HG03139 (cell line): ENCODE measurements at regions not wholly inside any gene's neighbourhood (a gene's known extent, or its start where the extent isn't known, plus 50 kb on each side); places are given as distances from the start of the nearest gene placed in this dataset.

Source experiments
- ATAC-seq: cut with Tn5 transposase; IDR thresholded peaks from one replicate; pipeline ENCODE4 v1.9.1; 2021; ENCODE audit not compliant: unreplicated experiment

DNA sequence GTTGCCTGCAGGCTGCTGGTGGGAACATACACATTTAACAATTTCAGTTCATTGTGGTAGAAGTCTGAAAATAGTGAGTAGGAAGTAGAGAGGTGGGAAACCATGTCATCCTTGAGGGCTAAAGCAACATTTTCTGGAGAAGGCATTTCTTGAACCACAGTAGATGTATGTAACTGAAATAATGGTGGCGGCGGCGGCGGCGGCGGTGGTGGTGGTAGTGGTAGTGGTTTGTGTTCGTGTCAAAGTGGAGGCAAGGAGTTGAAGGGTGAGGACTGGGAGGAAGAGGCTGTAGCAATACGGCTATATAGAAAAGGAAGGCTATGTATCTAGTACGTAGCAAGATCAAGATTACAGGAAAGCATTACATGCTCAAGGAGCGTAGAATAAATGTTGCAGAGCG lies 1381.6 kb upstream of the TENM3 start:
- ATAC-seq: no peak

DNA sequence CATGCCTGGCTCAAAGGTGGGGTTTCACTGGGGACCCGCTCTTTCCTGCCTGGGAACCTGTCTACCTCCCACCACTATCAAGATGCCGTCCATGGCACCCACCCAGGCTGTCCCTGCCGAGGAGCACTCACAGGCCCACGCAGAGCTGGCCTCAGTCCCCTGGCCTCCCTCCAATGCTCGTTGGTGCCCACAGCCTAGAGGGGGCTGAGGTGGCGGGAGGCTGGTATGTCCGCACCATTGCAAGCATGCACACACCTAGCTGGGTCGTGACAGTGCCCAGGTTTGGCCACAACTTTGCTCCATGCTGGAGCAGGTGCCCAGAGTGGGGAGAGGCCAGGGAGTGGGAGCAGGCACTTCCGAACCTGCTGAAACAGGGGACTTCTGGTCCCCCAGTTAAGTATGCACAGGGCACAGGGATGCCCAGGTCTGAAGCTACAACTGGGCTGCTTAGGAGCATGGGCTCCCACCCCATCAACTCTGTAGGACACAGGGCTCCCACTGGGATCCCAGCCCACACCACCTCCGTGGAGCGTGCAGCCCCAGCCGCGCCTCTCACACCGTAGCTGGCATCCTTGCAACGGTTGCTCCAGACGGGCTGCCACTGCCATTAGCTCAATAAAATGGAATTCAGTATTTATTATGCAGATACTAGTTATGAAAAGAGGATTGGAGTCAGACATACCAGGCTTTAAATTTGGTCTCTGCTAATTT lies 1376.1 kb upstream of the TENM3 start:
- ATAC-seq: no peak

DNA sequence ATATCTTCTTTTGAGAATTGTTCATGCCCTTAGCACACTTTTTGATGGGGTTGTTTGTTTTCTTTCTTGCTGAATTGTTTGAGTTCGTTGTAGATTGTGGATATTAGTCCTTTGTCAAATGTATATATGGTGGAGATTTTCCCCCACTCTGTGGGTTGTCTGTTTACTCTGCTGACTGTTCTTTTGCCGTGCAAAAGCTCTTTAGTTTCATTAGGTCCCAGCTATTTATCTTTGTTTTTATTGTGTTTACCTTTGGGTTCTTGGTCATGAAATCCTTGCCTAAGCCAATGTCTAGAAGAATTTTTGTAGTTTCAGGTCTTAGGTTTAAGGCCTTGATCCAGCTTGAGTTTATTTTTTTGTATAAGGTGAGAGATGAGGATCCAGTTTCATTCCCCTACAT lies 1372.6 kb upstream of the TENM3 start:
- no peak for ATAC-seq

DNA sequence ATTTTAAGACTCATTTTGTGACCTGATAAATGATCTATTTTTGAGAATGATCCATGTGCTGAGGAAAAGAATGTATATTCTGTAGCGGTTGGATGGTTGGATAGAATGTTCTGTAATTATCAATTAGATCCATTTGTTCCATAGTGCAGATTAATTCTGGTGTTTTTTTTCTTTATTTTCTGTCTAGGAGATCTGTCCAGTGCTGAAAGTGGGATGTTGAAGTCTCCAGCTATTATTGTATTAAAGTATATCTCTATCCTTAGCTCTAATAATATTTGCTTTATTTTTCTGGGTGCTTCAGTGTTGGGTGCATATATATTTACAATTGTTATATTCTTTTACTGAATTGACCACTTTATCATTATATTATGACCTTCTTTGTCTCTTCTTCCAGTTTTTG lies 1344.9 kb upstream of the TENM3 start:
- no peak for ATAC-seq

DNA sequence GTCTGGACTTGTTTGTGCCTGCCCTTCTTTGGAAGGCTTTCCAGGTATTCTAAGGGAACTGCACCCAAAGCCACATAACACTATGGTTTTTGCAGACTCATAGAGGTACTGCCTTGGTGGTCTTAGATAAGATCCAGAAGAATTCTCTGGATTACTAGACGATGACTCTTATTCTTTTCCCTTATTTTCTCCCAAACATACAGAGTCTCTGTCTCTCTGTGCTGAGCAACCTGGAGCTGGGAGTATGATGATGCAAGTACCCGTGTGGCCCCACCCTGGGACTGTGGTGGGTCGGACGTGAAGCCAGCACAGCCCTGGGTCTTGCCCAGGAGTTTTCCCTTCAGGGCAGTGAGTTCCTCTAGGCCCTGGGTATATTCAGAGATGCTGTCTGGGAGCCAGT lies 1342.4 kb upstream of the TENM3 start:
- ATAC-seq: no peak

DNA sequence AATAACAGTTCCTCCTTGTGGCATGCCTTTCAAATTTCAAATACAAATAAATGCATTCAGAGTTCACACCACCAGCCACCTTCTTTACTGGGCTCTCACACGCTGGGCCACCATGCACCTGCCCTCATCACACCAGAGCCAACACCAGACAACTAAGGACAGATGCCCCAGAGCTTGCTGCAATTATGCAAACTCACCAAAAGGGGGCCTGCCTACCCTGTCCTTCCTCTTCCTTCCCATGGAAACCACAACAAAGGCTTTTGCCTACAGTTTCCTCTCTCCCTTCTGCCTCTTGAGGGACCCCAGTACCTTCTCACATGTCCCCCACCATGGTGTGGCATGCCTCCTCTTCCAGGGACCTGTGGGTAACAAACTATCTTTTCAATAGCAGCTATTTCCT lies 1333.9 kb upstream of the TENM3 start:
- no peak for ATAC-seq

DNA sequence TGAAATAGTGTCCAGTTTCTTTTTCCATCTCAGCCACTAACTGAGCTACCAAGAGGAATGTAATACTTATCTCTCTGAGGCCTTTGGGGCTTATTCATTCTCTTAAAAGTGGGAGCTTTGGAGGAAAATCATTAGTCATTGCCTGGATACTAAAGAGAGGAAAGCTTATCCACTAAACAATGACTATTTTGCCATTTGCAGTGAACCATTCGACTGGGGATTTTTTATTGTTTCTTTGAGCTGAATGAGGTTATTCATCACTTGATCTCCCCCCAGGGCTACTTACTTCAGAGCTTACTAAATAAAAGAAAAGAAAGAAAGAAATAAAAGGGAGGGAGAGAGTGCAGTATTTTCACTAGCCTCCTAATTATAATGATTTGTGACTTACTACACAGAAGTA lies 1329.5 kb upstream of the TENM3 start:
- ATAC-seq: no peak

DNA sequence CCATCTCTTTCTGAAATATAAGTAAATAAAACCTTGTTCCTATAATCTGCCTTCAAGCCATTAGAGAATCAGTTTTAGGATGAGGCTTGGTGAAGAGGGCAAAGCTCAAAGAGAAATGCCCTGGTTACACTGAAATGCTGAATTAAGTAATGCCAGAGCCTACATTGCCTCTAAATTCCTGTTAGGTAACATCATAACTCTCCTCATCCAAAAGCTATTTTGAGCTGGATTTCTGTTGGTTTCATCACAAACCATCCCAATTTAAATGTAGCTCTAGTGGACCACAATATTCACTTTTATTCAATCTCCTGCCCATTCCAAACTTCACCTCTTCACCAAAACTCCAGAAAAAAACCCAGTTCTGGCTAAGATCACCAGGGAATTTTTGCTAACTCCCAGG lies 1319.7 kb upstream of the TENM3 start:
- ATAC-seq: no peak

DNA sequence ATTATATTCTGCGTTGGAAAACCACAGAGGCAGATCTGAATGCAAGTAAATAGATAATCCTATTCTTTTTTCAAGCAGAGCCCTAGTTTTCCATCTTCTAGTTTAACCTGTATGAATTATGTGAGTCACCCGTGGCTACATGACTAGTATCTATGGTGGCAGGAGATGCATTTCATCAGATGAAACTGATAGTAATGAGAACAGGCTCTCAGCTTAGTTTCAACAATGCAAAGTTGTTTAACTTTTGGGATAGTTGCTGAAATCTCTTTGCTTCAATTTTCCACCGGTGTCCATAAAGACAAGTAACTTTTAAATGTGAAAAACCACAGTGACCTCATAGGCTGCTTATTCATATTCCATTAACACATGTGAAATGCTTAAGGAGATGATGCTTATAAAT lies 1317.4 kb upstream of the TENM3 start:
- no peak for ATAC-seq

DNA sequence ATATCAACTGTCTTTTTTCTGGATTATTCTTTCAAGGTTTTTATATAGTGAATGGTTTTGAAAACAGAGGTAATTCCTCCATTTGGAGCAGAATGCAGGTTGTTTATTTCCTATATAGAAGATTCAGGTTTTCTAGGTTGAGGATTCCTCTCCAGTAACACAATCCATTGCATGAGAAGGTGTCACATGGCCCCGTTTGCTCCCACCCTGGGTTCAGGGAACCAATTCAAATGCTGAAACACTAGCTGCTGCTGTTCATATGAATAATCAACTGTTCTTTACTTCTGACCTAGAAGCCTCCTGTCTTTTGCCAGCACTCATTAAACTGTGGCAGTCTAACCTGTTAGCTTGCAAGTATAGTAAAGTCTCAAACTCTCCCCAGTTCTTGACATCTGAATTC lies 1316.9 kb upstream of the TENM3 start:
- ATAC-seq: no peak

DNA sequence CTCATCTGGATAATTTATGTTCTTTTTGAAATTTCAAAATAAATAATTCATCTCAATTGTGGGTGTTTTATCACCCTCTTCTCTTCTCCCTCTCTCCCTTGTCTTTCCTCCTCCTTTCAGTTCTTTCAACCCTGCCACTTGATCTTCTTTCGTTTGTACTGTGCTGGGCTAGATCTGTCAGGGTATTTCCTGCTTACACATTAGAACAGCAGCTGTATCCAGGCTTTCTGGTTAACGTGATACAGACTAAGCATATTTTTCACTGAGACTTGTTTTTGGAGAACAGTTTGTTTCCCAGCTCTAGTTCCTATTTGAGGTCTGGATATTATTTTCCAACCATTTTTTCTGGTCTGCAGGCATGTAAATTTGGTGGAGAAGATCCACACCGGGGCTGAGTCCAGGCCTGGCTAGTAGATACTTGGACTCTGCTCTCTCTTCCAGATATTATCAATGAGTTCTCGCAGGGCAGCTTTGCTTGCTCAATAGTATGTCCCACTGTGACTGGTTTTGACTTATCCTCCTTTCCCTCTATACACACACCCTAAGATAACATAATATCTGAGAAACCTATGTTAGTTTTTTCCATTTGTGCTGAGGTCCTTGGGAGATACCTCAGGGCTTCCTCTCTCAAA lies 1310.7 kb upstream of the TENM3 start:
- no peak for ATAC-seq

DNA sequence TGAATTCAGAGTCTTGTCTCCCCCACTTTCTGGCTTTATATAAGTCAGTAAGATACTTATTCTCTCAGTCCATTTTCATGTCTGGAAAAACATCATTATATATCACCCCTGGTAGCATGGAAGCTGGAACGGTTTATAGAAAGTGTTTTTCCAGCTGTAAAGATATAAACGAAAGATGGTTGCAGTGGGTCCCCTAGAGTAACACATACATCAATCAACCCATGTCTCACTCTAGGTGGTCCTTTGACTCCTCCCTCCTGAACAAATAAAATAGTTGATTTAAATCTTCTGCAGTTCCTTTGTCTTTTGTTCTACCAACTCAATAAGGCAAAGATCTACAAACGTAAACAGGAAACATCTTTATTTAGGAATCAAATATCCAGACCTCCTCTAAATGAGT lies 1306.1 kb upstream of the TENM3 start:
- ATAC-seq: no peak

DNA sequence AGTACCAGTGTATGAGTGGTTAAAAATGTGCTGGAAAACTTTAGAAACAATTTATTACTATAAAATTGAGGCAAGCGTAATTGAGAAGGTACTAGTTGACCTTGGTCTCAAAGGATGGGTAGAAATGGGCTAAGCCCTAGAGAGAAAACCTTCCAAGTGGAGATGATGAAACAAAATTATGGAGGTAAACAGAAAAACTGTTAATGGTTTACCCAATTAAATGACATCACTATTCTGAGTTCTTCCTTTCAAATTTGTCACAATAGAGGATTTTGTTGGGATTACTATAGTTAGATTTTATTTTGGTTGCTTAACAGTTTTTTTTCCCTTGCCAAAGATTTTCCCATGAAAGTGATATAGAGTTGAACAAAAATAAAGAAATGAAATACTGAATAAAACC lies 1302.5 kb upstream of the TENM3 start:
- ATAC-seq: no peak

DNA sequence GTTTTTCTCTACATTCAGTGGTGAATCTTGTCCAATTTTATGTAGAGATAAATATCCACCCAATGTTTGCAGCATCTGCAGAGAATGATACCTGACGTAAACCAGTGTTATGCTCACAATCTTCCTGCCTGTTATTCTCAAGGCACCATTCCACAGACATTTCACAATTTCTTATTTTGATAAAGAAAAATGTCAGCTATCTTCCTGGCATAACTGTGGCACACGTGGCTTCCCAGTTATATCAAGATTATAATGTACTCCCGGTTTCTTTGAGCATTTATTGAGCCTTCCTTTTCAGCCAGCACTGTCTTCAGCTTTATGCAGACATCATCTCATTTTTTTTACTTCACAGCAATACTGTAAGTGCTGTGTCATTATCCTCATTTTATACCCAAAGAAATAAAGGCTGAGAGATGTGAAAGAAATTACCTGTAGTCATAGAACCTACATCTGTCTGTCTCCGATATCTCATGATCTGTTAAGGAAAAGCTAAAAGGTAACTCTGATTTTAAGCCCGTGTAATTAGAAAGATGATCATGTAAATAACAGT lies 1300.8 kb upstream of the TENM3 start:
- no peak for ATAC-seq

DNA sequence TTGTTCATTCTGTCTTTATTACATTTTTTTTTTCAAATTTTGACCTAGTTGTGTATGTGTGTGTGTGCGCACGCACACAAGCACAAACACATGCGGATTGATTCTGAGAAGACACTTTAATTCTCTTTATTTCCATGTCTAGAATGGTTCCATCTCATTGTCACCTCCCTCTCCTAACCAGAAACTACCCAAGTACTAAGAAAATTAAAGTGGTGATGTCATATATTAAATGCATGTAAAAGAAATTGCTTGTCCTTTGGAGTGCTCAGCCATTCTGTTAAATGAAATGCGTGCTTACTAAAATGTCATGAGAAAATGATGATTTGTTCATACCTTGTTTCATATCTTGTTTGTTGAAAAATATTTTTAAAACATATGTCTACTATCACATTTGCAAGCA lies 1297.0 kb upstream of the TENM3 start:
- no peak for ATAC-seq

DNA sequence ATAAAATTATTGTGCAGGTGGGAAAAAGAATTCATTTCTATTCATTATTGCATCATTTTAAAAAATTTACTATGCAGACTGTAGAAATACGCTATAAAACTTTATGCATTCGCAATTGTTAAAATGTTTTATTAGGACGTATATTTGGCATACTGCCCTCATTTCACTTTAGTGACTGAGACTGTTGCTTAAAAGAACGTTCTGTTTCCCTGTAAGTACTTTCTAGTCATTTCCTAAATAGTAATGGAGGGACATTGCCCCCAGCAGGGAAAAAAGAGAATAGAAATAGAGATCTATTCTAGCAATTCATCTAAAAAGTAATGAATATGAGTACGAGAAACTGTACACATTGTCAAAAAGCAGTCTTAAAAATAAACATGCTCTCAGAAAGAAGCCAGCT lies 1295.8 kb upstream of the TENM3 start:
- ATAC-seq: no peak

DNA sequence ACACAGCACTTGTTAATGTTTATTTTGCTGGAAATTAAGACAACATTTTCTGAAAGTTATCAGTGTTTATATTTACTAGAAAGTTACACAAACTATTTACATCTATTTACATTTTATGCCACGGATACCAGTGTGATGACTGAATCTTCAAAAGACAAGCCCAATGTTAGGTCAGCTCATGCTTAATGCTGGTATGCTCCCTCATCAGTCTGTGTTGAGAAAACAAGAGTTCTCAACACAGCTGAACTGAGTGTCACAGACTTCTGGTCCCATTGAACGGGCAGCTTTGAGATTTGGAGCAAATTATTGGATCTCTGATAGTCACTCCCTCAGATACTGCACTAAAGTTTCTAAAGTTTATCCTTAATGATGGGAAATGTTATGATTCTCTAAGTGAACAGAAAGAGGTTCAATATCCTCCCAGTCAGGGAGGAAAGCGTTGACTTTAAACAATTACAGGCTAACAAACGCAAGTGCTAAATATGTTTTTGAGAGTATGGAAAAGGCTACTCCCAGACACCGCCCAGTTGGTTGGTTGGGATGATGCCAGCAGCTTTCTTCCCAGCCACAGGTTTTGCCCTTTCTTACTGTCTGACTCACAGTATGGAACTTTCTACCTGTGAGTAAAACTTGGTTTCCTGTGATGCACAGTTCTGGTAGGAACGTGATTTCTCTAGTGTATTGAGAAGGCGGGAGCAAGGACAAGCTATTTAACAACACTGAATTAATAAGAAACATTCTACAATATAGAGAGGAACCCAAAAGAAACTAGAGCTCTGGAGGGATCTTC lies 1293.6 kb upstream of the TENM3 start:
- ATAC-seq: no peak

DNA sequence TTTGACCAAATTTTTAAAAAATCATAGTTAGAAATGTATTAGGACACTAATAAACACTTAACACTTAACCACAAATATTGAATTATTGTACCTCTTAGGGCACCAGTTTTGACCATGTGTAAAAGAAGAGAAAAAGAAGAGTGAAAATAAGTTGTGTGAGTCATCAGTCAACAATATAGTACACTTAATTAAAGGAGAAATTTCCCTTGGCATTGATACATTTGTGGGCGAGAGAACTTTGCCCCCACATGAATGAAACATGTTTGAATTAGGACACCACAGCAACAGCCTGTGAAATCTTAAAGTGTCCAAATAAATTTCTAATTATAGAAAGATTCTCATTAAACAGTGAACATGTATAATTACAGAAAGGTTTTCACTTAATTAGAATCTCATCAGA lies 1292.8 kb upstream of the TENM3 start:
- no peak for ATAC-seq

DNA sequence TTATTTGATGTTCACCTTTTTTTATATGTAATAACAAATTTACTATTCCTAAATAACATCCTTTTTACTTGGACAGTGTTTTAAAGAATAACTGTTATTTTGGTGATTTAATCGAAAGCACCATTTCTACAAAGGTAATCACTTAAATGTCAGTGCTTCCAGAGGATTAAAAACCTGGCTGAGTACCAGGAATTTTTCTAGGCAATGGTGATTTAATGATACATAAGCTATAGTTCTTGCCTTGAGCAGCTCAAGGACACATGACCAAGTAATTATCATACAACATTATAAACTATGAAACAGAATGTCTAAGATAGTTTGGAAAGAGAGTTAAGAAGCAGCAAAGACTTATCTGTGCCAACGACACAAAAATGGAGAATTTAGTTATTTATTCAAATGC lies 1291.9 kb upstream of the TENM3 start:
- ATAC-seq: no peak

DNA sequence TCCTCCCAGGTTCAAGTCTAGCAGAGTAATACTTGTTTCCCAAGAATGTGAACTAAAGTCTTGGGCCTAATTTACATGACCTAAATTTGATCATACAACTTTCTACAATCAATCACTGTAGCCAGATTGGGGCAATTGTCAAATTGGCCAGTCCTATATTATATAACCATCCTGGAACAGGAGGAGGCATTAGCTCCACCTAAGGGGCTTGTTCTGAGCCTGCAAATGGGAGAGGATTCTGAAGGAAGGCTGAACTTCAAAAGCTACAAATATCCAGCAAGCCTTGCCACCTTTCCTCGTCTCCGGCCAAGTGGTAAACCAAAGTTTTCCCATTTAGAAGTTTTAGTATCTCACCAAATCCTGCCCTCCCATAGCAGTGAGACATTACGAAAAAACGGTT lies 1289.6 kb upstream of the TENM3 start:
- ATAC-seq: no peak

DNA sequence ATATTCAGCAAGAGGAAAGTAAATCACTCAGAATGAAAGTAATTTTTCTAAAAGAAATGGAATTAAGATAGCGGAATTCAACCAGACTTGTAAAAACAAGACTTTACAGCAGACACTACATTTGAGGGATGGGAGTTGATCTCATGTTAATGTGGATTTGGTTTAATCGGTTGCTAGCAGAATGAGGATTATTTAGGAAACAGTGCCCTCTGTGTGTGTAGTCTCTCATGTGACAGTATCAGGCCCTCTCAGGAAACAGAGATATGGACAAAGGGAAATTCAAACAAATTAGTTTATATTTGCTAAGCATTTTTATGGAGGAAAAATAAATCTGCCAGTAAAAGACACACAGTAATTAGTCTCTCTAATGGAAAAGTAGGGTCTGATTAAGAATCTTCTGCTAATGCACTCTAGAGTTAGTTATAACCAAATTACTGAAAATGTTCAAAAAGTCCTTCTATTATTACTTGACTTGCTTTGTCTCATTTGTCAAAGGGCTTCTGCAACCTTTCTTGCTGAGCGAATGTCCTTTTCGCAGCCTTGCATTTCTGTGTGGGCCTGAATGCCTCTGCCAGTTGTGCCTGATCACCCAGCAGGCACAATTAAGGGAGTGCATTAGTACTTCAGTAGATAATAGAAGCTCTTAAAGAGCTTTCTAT lies 1282.3 kb upstream of the TENM3 start:
- no peak for ATAC-seq

DNA sequence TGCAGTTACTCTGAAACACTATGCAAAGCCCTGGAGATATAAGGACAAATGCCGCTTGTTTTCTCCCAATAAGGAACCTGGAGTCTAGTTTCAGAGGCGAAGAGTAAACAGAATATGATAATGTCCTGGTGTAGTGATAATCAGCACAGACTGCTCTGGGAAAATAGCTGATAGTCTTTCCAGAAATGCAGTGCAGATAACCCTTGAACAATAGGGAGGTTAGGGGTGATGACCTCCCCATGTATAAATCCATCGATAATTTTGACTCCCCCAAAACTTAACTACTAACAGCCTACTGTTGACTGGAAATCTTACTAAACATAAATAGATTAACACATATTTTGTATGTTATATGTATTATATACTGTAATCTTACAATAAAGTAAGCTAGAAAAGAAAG lies 1280.9 kb upstream of the TENM3 start:
- no peak for ATAC-seq
